ENCODE measurements at regions not wholly inside any gene's neighbourhood (a gene's known extent, or its start where the extent isn't known, plus 50 kb on each side); places are given as distances from the start of the nearest gene placed in this dataset.
"Not testable (repeated sequence)": the region's sequence is repeated elsewhere in the genome, so short reads cannot be mapped to it uniquely, and the experiment has no call there.

GRCh38 chr10:113469796-113470195, 83.1 kb upstream of the HABP2 start:
- no peak for DNase-seq (ENCODE audit: low spot score)

DNA sequence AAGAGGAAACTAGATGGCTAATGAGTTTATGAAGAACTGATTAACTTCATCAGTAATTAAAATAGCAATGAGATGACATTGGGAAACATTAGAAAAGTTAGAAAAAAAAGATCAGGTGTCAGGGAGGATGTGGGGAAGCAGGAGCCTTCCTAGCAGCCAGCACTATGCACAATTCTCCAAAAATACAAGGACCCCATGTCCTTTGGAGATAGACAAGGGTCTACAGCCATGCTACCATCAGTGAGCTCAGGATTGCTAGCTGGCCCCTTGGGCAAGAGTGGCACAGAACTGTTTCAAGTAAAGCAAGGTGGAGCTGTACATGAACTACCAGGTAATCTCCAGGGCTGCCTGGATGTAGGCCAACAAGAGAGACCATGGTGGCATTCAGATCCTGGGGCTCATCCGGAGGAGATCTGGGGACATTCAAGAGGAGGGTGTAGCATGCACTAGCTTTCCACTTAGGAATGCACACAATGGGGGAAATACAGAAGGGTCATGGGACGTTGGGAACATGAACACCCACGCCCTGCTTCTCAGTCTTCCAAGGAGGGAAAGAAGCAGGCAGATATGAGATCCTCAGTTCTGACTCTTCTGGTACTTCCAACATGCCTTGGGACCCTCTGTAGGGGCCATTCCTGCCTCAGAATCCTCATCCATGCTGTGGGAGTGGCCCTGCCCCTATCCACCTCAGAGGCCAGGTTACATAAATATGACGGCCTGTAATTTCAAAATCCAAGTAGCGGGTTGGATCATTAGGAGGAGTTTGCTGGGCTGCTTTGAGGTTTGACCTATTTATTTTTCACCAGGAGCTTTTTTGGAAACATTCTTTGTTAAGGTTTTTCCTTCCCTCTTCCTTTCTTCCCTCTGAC, 82.2 kb upstream of the HABP2 start:
- no peak for DNase-seq (ENCODE audit: low spot score)

DNA sequence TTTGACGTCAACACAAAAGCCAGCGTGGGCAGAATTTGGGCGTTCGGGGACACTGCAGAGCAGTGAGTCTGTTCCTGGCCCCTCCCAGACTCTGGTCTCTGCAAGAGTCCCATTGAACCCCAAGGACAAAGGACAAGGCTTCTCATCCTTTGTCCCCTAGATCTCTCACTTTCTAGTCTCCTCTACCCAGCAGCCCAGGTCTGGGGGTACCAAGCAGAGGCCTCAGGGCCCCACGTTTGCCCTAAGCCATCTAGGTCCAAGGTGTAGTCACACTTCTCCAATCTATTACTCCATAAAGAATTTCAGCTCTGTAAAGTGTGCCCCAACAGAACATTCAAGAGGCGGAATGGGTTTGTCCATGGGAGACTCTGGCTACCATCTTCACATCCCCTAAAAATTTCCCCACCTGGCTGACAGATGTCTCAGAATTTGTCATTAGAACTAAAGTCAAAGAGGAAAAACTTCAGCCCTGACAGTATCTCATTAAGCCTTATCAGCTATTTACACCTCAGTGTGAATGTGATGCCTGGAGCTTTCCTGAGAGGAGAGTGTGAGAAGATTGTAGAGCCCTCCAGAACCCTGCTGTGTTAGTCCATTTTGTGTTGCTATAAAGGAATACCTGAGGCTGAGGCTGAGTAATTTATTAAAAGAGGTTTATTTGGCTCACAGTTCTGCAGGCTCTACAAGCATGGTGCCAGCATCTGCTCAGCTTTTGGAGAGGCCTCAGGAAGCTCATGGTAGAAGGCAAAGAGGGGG, 81.4 kb upstream of the HABP2 start:
- no peak for DNase-seq (ENCODE audit: low spot score)

DNA sequence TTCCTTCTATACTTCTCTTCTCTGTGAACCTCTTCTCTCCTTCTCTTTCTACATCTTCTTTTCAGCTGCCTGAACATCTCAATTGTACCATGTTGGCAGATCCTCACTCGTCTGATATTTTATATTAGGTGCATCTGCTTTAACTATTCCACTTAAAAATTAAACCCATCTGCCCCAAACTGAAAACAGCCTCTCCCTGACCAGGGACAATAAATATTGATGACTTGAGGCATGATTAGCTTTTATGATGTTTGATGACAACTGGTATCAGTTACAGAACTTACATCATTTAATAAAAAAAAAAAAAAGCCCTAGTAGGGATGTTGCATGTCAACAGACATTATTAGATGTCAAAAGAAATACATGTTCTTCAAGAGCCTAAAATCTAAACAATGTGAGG, 79.8 kb upstream of the HABP2 start:
- no peak for DNase-seq (ENCODE audit: low spot score)

- DNase-seq (ENCODE audit: low spot score), result peak; percentile 45
Observed at GRCh38 chr10:113473851-113474250, 79.0 kb upstream of the HABP2 start.

GRCh38 chr10:113474752-113475151, 78.1 kb upstream of the HABP2 start:
- no peak for DNase-seq (ENCODE audit: low spot score)

DNA sequence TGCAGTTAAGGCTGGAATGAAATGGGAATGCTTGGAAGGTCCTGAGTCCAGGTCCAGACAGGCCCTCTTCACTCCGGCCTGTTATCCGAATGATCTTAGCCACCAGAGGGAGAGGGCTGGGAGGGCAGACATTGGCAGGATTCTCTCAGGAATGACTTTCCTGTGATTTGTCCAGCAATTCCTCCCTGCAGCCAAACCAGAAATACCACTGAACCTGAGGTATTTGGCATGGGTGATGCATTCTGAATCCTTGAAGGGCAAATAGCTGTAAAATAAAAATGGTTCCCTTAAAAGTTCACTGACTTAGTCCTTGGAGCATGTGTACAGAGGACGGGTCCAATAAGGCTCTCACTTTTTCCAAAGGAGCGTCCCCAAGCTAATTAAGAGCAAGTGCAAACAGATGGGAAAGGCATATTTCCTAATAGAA, 77.5 kb upstream of the HABP2 start:
- DNase-seq (ENCODE audit: low spot score), result peak; percentile 16

- DNase-seq (ENCODE audit: low spot score), result no peak
Observed at GRCh38 chr10:113476191-113476590, 76.7 kb upstream of the HABP2 start.

DNA sequence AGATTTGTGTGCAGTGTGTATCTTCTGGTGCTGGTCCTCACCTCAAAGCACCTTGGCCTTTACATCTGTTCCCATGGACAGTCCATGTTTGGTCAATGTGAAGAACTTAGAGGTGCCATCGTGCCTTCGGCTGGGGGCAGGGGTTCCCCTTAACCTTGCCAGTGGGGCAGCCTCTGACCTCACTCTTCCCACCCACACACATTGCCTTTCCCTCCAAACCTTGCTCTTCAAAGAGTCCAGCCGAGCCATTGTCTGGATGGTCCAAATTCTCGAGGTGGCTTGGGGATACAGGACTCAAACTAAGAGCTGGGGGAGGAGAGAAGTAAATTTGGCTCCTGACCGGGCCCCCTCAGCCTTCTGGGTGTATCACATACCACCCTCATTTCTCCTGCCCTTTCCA, 76.2 kb upstream of the HABP2 start:
- DNase-seq (ENCODE audit: low spot score), result no peak

GRCh38 chr10:113477451-113477850, 75.4 kb upstream of the HABP2 start:
- DNase-seq (ENCODE audit: low spot score), result no peak

DNA sequence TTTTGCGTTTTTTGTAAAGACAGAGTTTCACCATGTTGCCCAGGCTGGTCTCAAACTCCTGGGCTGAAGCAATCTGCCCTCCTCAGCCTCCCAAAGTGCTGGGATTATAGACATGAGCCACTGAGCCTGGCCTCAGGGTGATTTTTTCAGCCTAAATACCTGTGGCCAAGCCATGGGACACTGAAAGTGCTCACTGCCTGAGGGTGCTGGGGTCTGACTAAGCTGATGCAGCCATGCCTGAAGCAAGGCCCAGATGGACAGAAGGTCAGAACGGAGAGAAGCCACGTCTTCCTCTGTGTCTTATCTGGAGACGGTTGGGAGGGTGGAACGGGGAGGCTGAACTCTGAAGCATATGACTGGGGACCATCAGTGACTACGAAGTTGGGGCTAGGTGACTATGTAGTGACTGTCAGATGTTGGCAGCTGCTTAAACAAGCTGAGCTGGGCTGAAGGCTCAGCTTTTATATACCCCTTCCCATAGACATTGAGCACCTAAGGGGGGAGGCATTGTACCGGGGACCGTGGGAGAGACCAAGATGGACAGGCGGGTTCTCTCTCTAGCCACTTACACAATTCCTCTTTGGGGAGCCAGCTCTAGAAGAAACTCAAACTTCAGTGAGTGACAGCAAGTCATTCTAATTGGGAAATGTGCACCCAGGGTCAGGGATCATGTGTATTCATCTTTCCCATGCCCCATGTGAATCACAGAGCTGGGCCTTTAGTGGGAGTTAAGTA, 73.3 kb upstream of the HABP2 start:
- DNase-seq (ENCODE audit: low spot score), result no peak

DNA sequence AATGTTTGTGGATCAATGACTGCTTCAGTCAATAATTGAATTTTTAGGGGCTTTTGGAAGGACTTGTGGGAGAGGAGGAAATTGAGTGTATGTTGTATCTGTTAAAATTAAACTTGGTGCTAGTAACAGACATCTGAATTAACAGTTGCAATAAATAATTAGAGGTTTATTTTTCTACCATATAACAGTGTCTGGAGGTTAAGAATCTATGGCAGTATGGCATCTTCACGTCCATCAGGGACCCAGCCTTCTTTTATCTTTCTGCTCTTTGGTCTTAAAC, 72.8 kb upstream of the HABP2 start:
- DNase-seq (ENCODE audit: low spot score), result no peak

GRCh38 chr10:113480851-113481502, 71.9 kb upstream of the HABP2 start:
- DNase-seq (ENCODE audit: low spot score), result no peak

GRCh38 chr10:113484487-113484886, 68.4 kb upstream of the HABP2 start:
- DNase-seq (ENCODE audit: low spot score), result no peak

GRCh38 chr10:113485736-113486135, 67.1 kb upstream of the HABP2 start:
- no peak for DNase-seq (ENCODE audit: low spot score)

- DNase-seq (ENCODE audit: low spot score), result no peak
Observed at GRCh38 chr10:113486531-113486930, 66.3 kb upstream of the HABP2 start.

- no peak for DNase-seq (ENCODE audit: low spot score)
Observed at GRCh38 chr10:113487154-113487553, 65.7 kb upstream of the HABP2 start.

GRCh38 chr10:113488186-113488585, 64.7 kb upstream of the HABP2 start:
- DNase-seq (ENCODE audit: low spot score), result no peak

DNA sequence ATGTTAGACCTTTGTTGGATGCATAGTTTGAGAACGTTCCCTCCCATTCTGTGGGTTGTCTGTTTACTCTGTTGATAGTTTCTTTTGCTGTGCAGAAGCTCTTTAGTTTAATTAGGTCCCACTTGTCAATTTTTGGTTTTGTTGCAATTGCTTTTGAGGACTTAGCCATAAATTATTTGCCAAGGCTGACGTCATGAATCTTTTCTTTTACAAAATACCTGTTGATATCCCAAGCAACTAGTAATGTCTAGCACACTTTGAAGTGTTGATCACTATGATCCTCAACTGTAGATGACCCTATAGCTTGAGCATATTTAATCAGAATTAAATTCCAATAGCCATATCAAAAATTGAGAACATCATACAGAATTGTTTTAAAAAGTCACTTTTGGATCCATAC, 63.3 kb upstream of the HABP2 start:
- not testable (repeated sequence) for DNase-seq (ENCODE audit: low spot score)

DNA sequence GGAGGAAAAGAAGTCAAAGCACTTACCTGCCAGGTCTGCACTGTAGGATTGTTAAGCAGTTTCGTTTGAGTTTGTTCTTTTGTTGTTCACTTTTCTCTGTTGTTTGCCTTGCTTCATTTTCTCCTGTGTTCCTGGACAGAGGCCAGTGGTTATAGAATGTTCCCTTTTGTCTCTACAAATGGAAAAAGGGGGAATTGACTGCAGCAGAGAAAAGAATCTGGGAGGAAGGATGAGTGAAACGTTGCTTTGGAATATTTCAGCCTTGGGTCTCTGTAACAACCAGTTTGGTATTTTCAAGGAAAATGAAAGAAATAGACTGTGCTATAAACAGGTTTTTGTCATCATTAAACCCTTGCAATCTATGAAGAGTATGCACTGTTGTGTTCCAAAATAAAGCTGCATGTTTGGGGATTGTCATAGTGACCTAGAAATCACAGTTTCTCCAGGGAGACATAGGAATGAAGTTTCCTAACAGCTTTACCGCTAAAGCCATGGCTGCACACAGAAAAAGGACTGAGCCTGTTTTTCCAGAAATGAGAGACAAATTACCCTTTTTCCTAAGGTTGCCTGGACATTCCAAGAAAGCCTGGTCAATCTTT, 60.8 kb upstream of the HABP2 start:
- no peak for DNase-seq (ENCODE audit: low spot score)

DNA sequence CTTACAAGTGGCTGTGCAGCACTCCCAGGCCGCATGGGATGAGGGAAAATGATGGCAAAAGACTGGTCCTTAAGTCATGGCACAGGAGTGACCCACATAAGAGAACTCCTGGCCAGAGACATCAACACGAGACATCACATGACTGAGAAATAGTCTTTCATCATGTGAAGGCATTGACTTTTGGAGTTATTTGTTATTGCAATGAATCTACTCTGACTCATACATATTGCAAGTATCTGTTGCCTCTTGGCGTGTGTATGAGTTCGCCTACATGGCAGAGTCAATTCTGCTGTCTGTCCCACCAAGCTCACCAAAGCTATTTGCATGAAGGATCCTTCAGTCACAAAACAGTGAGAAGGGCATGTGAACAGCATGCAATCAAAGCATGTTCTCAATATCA, 59.7 kb upstream of the HABP2 start:
- DNase-seq (ENCODE audit: low spot score), result no peak

- DNase-seq (ENCODE audit: low spot score), result no peak
Observed at GRCh38 chr10:113493882-113494301, 59.0 kb upstream of the HABP2 start.

All from H4 (cell line).